HG02610 (cell line): ENCODE measurements at regions not wholly inside any gene's neighbourhood (a gene's known extent, or its start where the extent isn't known, plus 50 kb on each side); places are given as distances from the start of the nearest gene placed in this dataset.

Experiments used
- ATAC-seq: cut with Tn5 transposase; IDR thresholded peaks from one replicate; pipeline ENCODE4 v1.9.1; 2021; ENCODE audit warnings: mild to moderate bottlenecking, moderate library complexity; ENCODE audit not compliant: unreplicated experiment

DNA sequence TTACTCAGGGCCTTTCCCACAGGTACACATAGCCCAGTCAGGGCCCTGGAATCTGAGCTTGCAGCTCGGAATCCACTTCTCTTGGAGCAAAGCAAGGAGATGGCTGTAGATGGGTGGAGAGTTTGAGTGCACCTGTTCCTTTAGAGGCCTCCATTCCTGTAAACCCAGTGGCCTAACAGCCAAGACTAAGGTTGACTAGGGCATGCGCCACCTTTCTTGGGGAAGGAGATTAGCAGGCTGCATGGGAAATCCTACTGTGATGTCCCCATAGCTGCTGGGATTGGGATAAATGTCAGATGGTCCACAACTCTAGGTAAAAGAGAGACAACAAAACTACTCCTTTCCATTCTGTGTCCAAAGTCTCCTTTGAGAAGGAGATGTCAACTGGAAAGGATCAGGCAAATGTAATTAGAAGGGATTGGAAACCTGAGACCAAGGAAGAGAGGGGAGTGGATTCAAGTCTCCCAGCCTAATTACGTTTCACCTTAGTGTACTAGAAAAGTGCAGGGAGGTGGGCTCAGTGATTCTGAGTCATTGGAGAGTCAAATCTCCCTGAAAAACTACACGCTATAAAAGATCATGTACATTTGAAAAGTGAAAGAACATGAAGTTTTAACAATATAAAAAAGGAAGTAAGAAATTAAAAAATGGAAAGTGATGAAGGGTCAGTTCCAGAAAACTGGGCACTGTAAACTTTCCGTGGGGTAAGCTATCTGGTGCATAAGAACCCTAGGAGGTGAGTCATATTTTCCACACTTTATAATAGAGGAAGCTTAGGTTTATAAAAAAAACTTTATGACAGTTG lies 104.2 kb downstream of the SEC61B start:
- ATAC-seq, result no peak

DNA sequence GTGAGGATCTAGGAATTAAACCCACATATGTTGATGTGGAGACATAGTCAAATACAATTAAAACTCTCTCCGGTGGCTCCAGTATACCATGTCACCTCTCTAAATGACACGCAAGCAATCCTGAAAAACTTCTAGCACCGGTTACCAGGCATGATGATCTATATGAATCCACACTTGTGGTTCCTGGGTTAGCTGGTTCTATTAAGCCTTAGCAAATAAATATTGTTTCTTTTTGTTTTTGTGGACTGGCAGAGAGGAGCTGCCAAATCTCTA lies 104.8 kb downstream of the SEC61B start:
- ATAC-seq, result no peak

DNA sequence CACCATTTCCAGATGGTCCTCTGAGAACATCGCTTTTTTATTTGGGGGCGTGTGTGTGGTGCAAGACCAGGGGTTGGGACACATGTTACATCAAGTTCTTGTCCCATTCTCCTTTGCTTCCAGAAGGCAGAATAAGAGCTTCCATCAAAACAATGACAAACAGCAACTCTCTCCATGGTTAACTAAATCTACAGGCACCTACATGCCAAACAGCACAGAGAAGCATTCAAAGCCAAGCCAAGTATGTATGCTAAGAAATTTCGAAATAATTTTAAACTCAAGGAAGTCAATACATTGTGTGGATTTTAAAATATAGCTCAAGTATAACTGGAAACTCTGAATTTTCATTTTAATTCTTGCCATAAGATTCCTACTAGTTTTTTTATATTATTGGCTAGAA lies 105.6 kb downstream of the SEC61B start:
- ATAC-seq, result no peak

DNA sequence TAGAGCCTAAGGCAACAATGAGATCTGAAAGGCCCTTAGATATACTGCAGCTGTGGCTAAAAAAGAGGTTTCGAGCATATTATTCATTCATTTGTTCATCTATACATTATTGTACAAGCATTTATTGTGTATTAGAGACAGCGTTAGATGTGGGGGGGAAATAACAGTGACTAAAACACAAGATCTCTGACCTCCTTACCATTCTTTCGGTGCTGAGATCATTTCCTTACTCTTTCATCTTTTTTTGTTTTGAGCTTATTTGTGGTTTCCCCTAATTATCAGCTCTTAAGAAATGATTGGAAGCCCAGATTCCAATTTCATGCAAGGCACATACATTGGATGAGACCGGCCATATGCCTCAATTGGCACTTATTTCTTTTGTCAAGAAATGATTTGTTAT lies 113.2 kb downstream of the SEC61B start:
- ATAC-seq, result peak; percentile 67

DNA sequence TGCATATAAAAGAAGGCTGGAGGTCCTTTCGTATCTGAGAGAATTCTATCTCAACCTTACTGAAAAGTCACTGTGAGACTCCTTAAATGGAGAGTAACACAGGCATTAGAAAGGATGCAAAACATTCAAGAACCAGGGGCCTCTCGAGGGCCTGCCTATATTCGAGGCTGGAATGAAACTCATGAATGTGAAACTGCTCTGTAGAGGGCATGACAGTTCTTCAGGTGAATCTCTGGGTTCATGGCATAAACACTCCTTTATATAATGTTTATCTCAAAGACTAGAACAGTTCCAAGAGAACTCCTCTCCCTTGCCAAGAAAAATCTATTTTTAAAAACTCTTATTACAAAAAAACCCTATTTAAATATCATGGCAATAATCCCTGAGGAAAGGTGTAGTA lies 113.9 kb downstream of the SEC61B start:
- no peak for ATAC-seq

DNA sequence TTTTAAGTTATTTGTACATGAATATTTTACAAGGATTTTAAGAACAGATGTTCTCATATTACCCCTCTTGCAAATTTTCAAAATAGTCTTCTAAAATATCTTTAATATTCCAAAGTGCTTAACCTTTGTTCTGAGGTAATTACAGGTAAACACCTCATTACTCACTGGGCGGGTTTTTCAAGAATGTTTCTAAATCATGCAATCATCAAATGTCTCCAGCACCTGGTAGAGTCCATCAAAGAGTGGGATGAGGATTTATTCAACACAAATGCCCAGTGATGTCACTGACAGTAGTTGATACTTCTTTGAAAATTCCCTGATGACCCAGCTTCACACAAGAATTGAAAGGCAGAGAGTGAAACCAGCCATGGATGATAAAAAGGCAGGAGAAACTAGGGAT lies 114.4 kb downstream of the SEC61B start:
- ATAC-seq, result no peak

DNA sequence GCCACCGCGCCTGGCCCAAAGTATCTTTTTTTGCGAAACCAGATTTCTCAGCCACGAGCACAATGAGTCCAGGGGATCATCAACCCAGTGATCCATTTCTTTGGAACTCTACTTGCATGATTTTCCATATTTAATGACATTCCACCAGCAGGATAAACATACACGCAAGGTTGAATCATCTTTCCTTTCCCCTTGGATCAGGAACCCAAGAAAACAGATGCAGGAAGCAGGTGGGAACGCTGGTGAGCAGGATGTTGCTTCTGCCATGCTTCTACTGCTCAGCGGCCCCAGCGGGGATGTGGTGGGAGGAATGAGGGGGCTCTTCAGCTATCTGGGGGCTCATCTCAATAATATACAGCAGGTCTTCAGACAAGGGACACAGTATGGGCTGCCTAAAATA lies 118.2 kb downstream of the SEC61B start:
- ATAC-seq, result no peak

DNA sequence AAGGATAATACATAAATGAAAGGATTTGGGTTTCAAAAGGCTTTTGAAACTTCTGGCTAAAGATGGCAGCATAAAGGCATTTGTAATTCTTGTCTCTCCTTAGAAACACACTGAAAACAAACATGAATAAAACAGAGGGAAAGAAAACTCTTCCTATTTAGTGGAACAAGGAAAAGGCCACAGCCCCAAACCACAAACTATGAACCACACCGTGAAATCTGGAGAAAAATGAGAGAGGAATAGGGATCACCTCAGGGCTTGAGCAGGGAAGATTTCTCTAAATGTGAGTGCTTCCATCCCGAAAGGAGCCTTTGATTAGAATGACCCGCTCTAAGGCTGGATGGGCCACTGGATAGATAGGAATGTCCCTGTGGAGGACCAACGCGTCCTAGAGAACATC lies 119.6 kb downstream of the SEC61B start:
- no peak for ATAC-seq

DNA sequence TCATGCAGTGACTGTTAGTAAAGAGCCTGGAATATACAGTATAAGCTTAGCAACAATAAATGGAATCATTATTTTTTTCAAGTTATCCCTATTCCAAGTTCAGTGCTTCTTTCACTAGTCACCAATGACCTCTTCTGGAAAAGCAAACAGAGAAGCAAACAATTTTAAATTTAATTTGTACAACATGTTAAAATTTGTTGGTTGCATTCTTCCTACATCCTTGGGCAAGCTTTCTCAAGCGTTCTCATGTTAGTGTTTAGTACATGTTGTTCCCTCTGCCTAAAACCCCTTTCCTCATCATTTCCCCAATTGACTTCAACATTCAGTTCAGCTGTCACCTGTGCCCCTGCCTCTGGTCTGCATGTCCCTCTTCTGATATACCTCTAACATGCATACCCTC lies 123.4 kb downstream of the SEC61B start:
- no peak for ATAC-seq

DNA sequence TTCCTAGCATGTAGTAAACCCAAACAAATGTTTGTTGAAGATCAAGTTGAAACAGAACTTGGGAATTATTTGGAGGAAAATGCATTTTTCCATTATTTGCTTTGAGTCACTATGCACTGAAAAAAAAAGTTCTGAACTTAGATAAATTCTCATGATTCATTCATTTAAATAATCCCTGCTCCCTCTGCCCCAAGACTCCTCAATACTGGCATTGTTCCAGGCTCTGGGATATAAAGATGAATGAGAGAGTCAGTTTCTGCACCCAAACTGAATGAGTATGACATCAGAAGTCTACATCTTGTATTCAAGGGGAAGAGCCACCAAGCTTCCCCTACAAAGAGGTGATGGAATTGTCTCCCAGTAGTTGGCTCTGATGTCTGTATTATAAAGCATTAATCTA lies 123.9 kb downstream of the SEC61B start:
- ATAC-seq, result no peak

DNA sequence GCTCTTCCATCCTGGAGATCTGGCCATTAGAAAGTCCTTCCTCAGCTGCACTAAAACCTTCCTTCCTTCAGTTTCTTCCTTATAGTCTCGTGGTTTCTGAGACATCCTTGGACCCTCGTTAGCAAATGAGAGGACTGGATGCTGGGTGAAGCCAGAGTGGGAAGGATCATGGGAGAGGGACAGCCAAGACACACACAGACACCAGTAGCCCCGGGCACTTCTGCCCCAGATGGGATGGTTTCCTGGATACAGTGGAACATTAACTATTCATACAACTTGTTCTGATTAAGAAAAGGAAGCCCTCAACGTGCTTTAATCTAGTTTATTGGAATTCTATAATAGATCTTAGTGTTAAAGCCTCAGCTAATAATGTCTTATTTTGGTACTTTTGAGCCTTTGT lies 125.5 kb downstream of the SEC61B start:
- ATAC-seq, result no peak

DNA sequence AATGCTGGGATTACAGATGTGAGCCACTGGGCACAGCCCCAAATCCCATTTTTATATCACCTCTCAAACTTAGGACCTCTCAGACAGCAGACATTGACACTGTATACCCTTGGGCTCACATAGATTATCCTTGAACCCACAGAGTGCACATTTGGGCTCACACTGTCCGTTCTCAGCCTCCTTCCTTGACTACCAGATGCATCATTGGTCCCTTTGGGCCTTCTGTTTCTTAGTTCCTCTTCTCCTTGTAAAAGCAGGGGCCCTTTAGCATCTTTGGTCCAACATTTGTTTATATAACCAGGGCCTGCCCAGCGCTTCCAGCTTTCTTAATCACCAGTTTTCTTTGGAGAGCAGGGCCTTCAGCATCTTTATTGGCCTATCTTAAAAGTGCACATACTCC lies 126.2 kb downstream of the SEC61B start:
- no peak for ATAC-seq

DNA sequence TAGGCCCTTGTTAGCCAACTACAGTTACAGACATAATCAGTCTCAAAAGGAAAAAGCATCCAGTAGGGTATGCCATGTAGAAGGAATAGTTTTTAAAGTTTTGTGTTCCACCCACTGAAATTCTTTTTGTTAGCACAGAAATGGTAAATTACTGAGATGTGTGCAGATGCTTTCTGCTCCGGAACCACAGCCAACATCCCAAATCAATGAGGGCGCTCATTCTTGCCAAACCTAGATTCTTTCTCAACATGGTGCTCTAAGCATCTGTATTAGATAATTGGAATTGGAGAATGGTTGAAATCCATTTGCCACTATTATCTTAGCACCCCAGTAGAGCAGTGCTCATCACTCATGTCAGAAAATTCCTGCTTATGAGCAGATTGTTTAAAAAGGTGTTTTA lies 127.8 kb downstream of the SEC61B start:
- ATAC-seq, result no peak

DNA sequence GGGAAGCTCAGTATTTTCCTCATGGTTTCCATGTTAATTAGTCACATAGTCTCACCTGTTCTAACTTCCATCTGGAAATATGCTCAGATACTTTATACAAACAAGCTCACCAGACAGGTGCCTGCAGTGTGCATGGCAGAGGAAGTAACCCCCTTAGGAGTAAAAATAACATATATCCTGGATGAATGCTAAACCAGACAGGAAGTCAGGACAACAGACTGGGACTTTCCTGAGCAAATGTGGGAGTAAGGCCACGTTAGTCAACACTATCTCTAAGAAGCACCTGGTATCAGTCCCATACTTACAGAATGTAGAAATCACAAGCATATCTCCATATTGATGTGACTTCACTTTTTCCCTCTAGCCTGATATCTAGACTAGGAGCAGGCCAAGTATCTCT lies 128.4 kb downstream of the SEC61B start:
- no peak for ATAC-seq

DNA sequence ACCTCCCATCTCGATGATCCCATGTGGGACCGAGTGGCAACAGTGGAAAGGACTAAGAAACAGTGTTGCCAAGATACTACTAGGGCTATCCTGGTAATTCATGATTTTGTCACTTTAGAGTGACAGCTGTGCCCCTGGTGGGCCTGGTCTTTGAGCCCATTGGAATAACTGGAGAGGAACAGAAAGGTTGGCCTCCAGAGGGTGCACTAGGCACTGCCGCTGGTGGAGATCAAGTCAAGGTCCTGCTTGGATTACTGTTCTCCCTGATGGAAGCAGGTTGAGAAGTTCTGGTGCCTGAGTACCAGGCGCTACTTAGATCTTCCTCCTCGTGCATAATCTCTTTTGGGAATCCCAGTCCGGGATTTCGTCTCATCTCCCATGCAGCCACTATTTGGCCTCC lies 129.6 kb downstream of the SEC61B start:
- ATAC-seq, result no peak

DNA sequence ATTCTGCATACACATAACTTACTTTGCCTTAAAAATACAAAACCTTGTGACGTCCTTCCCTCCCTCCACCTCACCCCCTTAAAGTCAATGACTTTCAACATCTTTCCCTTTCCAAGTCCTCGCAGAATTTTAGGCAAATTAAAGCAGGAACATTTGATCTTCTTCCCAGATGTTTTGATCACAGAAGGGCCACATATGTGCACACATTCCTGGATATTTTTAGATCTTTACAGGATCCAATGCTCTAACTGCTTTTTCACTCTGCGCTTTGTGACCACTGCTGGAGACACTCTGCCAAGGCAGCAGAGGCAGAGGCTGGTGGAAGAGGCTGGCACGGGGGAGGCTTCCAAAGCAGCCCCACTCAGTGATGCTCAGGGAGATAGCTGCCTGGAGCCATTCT lies 130.7 kb downstream of the SEC61B start:
- no peak for ATAC-seq

DNA sequence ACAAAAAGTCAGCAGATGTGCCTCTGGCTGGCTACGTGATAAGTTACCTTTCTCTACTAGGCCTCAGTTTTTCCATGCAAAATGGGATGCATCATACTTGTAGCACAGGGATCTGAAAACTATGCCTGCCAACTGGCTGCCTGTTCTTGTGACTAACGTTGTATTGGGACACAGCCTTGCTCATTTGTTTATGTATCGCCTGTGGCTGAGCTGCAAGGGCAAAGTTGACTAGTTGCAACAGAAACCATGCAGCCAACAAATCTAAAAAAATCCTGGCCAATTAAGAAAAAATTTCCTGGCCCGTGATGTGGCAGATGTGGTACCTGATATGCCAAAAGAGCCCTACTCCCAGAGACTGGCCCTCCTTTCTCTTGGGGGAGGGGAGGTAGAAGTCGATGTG lies 131.3 kb downstream of the SEC61B start:
- no peak for ATAC-seq

DNA sequence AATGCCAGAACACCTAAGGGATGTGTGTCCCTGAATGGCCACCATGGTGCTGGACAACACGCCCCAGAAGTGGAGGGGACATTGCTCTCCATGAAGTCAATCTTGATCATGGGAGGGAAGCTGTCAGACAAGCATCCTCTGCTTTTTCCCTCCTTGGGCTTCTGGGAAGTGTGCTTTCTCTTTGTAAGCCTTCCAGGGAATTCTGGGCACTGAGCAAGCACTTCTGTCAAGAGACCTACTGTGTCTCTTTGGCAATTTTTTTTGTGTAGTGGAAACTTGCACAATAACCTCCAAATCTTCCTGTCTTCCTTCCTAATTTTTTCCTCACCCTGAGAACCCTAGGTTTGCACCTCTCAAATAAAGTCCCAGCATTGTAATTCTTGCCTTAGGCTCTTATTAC lies 132.0 kb downstream of the SEC61B start:
- no peak for ATAC-seq

DNA sequence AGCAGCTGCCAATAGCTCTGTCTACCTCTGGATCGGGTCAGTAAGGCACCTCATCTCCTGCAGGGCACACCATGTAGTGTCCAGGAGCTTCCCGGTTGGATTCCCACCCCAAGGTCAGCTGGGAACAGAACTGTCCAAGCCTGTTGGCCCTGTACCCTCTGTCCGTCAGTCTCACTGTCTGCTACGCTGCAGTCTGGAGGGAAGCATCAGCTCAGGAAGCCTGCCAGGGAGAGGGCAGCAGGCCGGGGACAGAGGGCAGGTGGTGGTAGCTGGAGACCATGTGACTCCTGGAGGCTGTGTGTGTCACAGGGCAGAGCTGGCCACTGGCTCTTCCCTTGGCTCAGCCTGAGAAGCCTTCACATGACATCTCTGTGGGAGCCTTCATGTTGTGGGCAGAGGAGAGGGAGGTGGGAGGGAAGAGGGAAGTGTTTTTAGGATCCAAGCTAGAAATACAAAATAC lies 134.5 kb downstream of the SEC61B start:
- ATAC-seq, result no peak

DNA sequence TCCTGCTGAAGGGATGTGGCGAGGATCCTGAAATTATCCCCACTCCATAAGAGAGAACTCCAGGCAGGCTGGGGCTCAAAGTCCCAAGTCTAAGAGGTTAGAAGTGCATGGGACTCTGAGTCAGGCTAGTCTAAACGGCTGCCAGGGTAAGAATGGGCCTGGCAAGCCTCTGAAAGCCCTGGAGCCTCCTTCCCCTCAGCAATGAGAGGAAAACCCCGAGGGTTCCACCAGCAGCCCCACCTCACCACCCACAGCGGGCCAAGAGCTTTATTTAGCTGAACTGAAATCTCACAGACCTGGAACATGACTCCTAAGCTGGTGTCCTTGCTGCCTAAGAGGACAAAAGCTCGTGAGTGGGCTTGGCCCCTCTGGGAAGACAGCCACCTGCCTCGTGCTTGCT lies 135.5 kb downstream of the SEC61B start:
- no peak for ATAC-seq

DNA sequence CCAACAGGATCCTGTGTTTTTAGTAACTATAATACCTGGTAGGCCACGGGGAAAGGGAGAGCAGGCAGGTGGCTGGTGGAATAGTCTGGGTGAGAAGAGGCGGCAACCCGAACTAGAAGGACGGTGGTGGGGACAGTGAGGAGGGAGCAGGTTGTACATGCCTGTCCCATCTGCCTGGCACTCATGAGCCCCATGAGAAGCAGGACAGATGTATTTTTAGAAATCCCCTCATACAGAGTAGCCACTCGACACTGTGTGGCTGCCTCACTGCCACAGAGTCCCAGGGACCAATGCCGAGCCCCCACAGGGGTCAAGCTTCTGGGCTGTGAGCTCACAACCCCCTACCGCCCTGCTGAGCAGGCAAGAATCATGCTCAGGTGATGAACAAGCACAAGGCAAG lies 136.6 kb downstream of the SEC61B start:
- ATAC-seq, result no peak

DNA sequence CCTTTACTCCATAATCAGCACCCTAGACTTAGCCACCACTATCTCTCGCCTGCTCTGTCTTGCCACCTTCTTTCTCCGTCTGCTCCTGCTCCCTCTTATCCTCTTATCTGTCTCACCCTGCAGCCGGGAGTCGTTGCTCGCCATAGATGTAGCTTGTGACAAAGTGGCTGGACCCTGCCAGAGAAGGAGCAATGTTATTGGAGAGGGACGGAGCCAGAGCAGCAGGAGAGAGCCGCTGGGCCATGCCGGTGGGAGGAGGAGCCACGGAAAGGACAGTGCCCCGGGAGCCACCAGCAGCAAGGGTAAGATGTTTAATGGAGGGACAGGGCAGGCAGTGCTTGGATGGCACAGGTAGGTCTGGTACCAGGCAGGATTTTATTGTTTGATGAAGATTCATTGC lies 137.3 kb downstream of the SEC61B start:
- no peak for ATAC-seq

DNA sequence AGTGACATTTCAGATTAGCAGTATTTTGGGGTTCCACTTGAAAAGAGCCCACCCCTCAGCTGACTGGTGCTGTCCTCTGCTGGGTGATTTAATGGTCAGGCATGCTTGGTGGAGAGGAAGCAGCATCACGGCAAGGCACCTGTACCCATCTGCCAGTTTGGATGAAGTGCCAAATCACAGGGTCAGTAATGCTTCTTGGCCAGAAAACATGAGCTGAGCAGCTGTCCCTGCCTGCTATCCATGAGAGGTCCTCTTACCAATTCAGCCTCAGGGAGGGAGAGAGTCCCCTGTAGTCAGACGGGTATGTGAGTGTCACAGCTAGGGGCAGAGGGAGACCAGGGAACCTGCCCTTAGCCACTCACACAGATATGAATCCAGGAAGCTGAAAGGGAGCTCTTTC lies 137.9 kb downstream of the SEC61B start:
- ATAC-seq, result no peak
